ENCODE measurements at regions not wholly inside any gene's neighbourhood (a gene's known extent, or its start where the extent isn't known, plus 50 kb on each side); places are given as distances from the start of the nearest gene placed in this dataset.

GRCh38 chr17:73952480-73953205 lies 250.8 kb upstream of the RPL38 start:
- peak in 2 of 4 experiments; percentile 26 to 33 for TF ChIP-seq CTCF (IDR thresholded peaks at IDR 0.05)
- no peak for TF ChIP-seq POLR2AphosphoS5 (IDR thresholded peaks at IDR 0.05)

All from prostate gland (tissue), 2 donors.